ENCODE measurements at regions not wholly inside any gene's neighbourhood (a gene's known extent, or its start where the extent isn't known, plus 50 kb on each side); places are given as distances from the start of the nearest gene placed in this dataset.

- Histone ChIP-seq H3K4me3 (no peak overlapping the region), H3K36me3 (no peaks in the 10 kb centered on the region), H3K27me3 (no peaks in the 10 kb centered on the region), H3K27ac (no peak overlapping the region), H3K9me3 (no peaks in the 10 kb centered on the region), H3K4me1 (no peaks in the 10 kb centered on the region)
- TF ChIP-seq EP300 (IDR thresholded peaks at IDR 0.05): no peak
- no peak for TF ChIP-seq POLR2AphosphoS5 (IDR thresholded peaks at IDR 0.05)
- TF ChIP-seq CTCF (IDR thresholded peaks at IDR 0.05): no peak
- TF ChIP-seq POLR2A (IDR thresholded peaks at IDR 0.05): no peak
- no peak for ATAC-seq (ENCODE audit: low FRiP score in 2 of 2)
- DNase-seq: no peak
- 2 to 43% methylated on average over 1 of the region's 1 CpG for WGBS, 2 donors
These were observed 202.2 kb downstream of the TTC6 start for GRCh38 chr14:37797675-37798074.

GRCh38 chr14:37807722-37808121, 212.3 kb downstream of the TTC6 start:
- ATAC-seq (ENCODE audit: low FRiP score in 2 of 2) (no peak), DNase-seq (no peak)
- Histone ChIP-seq H3K27me3 (no peaks in the 10 kb centered on the region), H3K4me1 (no peaks in the 10 kb centered on the region), H3K36me3 (no peaks in the 10 kb centered on the region), H3K27ac (no peak overlapping the region), H3K4me3 (no peak overlapping the region), H3K9me3 (no peaks in the 10 kb centered on the region)
- no peak for TF ChIP-seq EP300 (IDR thresholded peaks at IDR 0.05)
- TF ChIP-seq CTCF (IDR thresholded peaks at IDR 0.05): no peak
- no peak for TF ChIP-seq POLR2AphosphoS5 (IDR thresholded peaks at IDR 0.05)
- TF ChIP-seq POLR2A (IDR thresholded peaks at IDR 0.05): no peak

GRCh38 chr14:37810094-37810801, 214.8 kb downstream of the TTC6 start:
- H3K4me3 ChIP-seq: no peak overlapping the region
- H3K9me3 ChIP-seq: no peaks in the 10 kb centered on the region
- DNase-seq (no peak), ATAC-seq (ENCODE audit: low FRiP score in 2 of 2) (no peak)
- H3K36me3 ChIP-seq: no peaks in the 10 kb centered on the region
- H3K27me3 ChIP-seq: no peaks in the 10 kb centered on the region
- WGBS, 2 donors: 72 to 79% methylated on average over 4 of the region's 4 CpGs
- no peak for TF ChIP-seq CTCF (IDR thresholded peaks at IDR 0.05)
- no peak for TF ChIP-seq EP300 (IDR thresholded peaks at IDR 0.05)
- TF ChIP-seq POLR2AphosphoS5 (IDR thresholded peaks at IDR 0.05): no peak
- TF ChIP-seq POLR2A (IDR thresholded peaks at IDR 0.05): no peak
- no peak overlapping the region for H3K27ac ChIP-seq
- no peaks in the 10 kb centered on the region for H3K4me1 ChIP-seq

GRCh38 chr14:37813732-37814131, 218.3 kb downstream of the TTC6 start:
- ATAC-seq (ENCODE audit: low FRiP score in 2 of 2): no peak

More at GRCh38 chr14:37813732-37814131, 218.3 kb downstream of the TTC6 start:
- no peaks in the 10 kb centered on the region for H3K27me3 ChIP-seq
- no peak for TF ChIP-seq EP300 (IDR thresholded peaks at IDR 0.05)
- TF ChIP-seq CTCF (IDR thresholded peaks at IDR 0.05): no peak
- no peak for TF ChIP-seq POLR2AphosphoS5 (IDR thresholded peaks at IDR 0.05)
- no peak for TF ChIP-seq POLR2A (IDR thresholded peaks at IDR 0.05)
- H3K27ac ChIP-seq: no peak overlapping the region
- no peaks in the 10 kb centered on the region for H3K4me1 ChIP-seq
- no peaks in the 10 kb centered on the region for H3K9me3 ChIP-seq
- no peak for DNase-seq
- no peak overlapping the region for H3K4me3 ChIP-seq
- no peaks in the 10 kb centered on the region for H3K36me3 ChIP-seq

All from upper lobe of left lung (tissue), 6 donors.